Left lung (tissue), 4 donors: ENCODE measurements at regions not wholly inside any gene's neighbourhood (a gene's known extent, or its start where the extent isn't known, plus 50 kb on each side); places are given as distances from the start of the nearest gene placed in this dataset.

Experiments
- ATAC-seq: fragments of 200-7000 bp; cut with Tn5 transposase; one replicate; pipeline ENCODE4 v1.9.1; 2020; ENCODE audit warnings: moderate library complexity
- DNase-seq, 4 donors: peaks; one replicate each; pipeline ENCODE4 v3.0.0-alpha.2; 2013 to 2020
- H3K27ac ChIP-seq, 2 donors: fragments of 200-600 bp; sonication (generic) in 1 of 2; one replicate each; pipeline versions ENCODE4 v1.5.0 to v1.8.0; 2020 to 2021
- H3K27me3 ChIP-seq, 2 donors: fragments of 200-600 bp; sonication (generic) in 1 of 2; one replicate each; pipeline versions ENCODE4 v1.5.0 to v1.8.0; 2020 to 2021
- H3K36me3 ChIP-seq, 2 donors: fragments of 200-600 bp; sonication (generic) in 1 of 2; one replicate each; pipeline versions ENCODE4 v1.5.0 to v1.8.0; 2020 to 2021
- H3K4me1 ChIP-seq, 2 donors: fragments of 200-600 bp; one replicate each; pipeline ENCODE4 v1.8.0; 2021
- H3K4me3 ChIP-seq, 2 donors: fragments of 200-600 bp; sonication (generic) in 1 of 2; one replicate each; pipeline versions ENCODE4 v1.5.0 to v1.8.0; 2020 to 2021; ENCODE audit warnings: mild to moderate bottlenecking in 1 of 2
- H3K9me3 ChIP-seq, 2 donors: fragments of 200-600 bp; sonication (generic) in 1 of 2; one replicate each; pipeline versions ENCODE4 v1.5.0 to v1.8.0; 2020 to 2021
- CTCF ChIP-seq, 2 donors: fragments of 200-600 bp; sonication (generic) in 1 of 2; IDR thresholded peaks; one replicate each; pipeline versions ENCODE4 v1.5.0 to v1.8.0; 2021; ENCODE audit warnings: antibody characterized with exemption in 2 of 2
- intact Hi-C, 2 donors: fragments of 100-400 bp; cut with DNase I; formaldehyde crosslinking; loops; one replicate each; pipeline versions ENCODE4 v1.11.2 to v1.14.2; 2022
- donor health status: DM: no; HTN: yes; CAD: no.
- donor health status: DM: no; HTN: no; CAD: no.

- H3K9me3 ChIP-seq: peaks cover 0 to 7% of the 10 kb centered on the region in 2 donors
- H3K27me3 ChIP-seq: peaks cover 18 to 79% of the 10 kb centered on the region in 2 donors
- no peak for TF ChIP-seq CTCF (IDR thresholded peaks at IDR 0.05)
- H3K4me1 ChIP-seq: no peaks in the 10 kb centered on the region
- no peaks in the 10 kb centered on the region for H3K36me3 ChIP-seq
- H3K4me3 ChIP-seq: no peak overlapping the region
- intact Hi-C loops: no loop called here
- H3K27ac ChIP-seq: no peak overlapping the region
- no peak for ATAC-seq
- no peak for DNase-seq
These were observed 194.4 kb downstream of the BMP7 start for GRCh38 chr20:57071954-57072583.

GRCh38 chr20:57073402-57073801 is 193.0 kb downstream of the BMP7 start:
- Histone ChIP-seq H3K36me3 (no peaks in the 10 kb centered on the region), H3K9me3 (peaks cover 0 to 20% of the 10 kb centered on the region in 2 donors), H3K27me3 (peaks cover 18 to 67% of the 10 kb centered on the region in 2 donors), H3K27ac (no peak overlapping the region), H3K4me1 (no peaks in the 10 kb centered on the region), H3K4me3 (no peak overlapping the region)
- DNase-seq (no peak), ATAC-seq (no peak)
- no peak for TF ChIP-seq CTCF (IDR thresholded peaks at IDR 0.05)
- intact Hi-C loops: no loop called here

- intact Hi-C loops: no loop called here
- no peak for TF ChIP-seq CTCF (IDR thresholded peaks at IDR 0.05)
- no peaks in the 10 kb centered on the region for H3K4me1 ChIP-seq
- no peaks in the 10 kb centered on the region for H3K36me3 ChIP-seq
- H3K27me3 ChIP-seq: peaks cover 18 to 57% of the 10 kb centered on the region in 2 donors
- no peak overlapping the region for H3K27ac ChIP-seq
- no peak overlapping the region for H3K4me3 ChIP-seq
- H3K9me3 ChIP-seq: peaks cover 0 to 30% of the 10 kb centered on the region in 2 donors
- ATAC-seq (no peak), DNase-seq (no peak)
These were observed 192.1 kb downstream of the BMP7 start for GRCh38 chr20:57074386-57074785.

- intact Hi-C loops: no loop called here
- H3K9me3 ChIP-seq: peaks cover 0 to 38% of the 10 kb centered on the region in 2 donors
- DNase-seq: no peak
- ATAC-seq: no peak
- H3K4me1 ChIP-seq: no peaks in the 10 kb centered on the region
- TF ChIP-seq CTCF (IDR thresholded peaks at IDR 0.05): no peak
- no peaks in the 10 kb centered on the region for H3K36me3 ChIP-seq
- H3K27ac ChIP-seq: no peak overlapping the region
- H3K27me3 ChIP-seq: peaks cover 18 to 49% of the 10 kb centered on the region in 2 donors
- H3K4me3 ChIP-seq: no peak overlapping the region
These were observed 191.3 kb downstream of the BMP7 start for GRCh38 chr20:57075181-57075580.

- no peaks in the 10 kb centered on the region for H3K36me3 ChIP-seq
- DNase-seq (no peak), ATAC-seq (no peak)
- no peaks in the 10 kb centered on the region for H3K4me1 ChIP-seq
- no peak for TF ChIP-seq CTCF (IDR thresholded peaks at IDR 0.05)
- no peak overlapping the region for H3K4me3 ChIP-seq
- intact Hi-C loops: no loop called here
- peaks cover 18 to 45% of the 10 kb centered on the region in 2 donors for H3K27me3 ChIP-seq
- H3K27ac ChIP-seq: no peak overlapping the region
- H3K9me3 ChIP-seq: peaks cover 0 to 40% of the 10 kb centered on the region in 2 donors
These were observed 190.8 kb downstream of the BMP7 start for GRCh38 chr20:57075603-57076002.
